GM23338 (cell line): ENCODE measurements at regions not wholly inside any gene's neighbourhood (a gene's known extent, or its start where the extent isn't known, plus 50 kb on each side); places are given as distances from the start of the nearest gene placed in this dataset.

Source experiments
- ATAC-seq: fragments of 200-7000 bp; cut with Tn5 transposase; 3 replicates; pipeline ENCODE4 v1.9.1; 2020
- DNase-seq: peaks from one replicate; pipeline ENCODE4 v3.0.0-alpha.2; 2015; ENCODE audit warnings: low spot score
- H2AFZ ChIP-seq: fragments of 200-600 bp; sonication (generic); 2 replicates; pipeline ENCODE4 v1.8.0; 2016; ENCODE audit warnings: antibody characterized with exemption, mild to moderate bottlenecking, moderate library complexity
- H3F3A ChIP-seq: fragments of 200-600 bp; sonication (generic); replicated peaks from 2 replicates; pipeline ENCODE4 v1.8.0; 2017; ENCODE audit warnings: antibody characterized with exemption, mixed run types, low read depth
- H3K27ac ChIP-seq: fragments of 200-600 bp; sonication (generic); 2 replicates; pipeline ENCODE4 v1.6.1; 2016; ENCODE audit warnings: low read depth
- H3K27me3 ChIP-seq: fragments of 200-600 bp; sonication (generic); 2 replicates; pipeline ENCODE4 v1.8.0; 2016; ENCODE audit warnings: mild to moderate bottlenecking, mixed run types, moderate library complexity; ENCODE audit not compliant: insufficient read depth
- H3K36me3 ChIP-seq: fragments of 200-600 bp; sonication (generic); 2 replicates; pipeline ENCODE4 v1.8.0; 2016; ENCODE audit warnings: mild to moderate bottlenecking; ENCODE audit not compliant: insufficient read depth
- H3K4me1 ChIP-seq: fragments of 200-600 bp; sonication (generic); 2 replicates; pipeline ENCODE4 v1.8.0; 2016; ENCODE audit warnings: mild to moderate bottlenecking, moderate library complexity; ENCODE audit not compliant: insufficient read depth
- H3K4me2 ChIP-seq: fragments of 200-600 bp; sonication (generic); 2 replicates; pipeline ENCODE4 v1.7.1; 2017; ENCODE audit warnings: mixed run types
- H3K4me3 ChIP-seq: fragments of 200-600 bp; sonication (generic); 2 replicates; pipeline ENCODE4 v1.6.1; 2016; ENCODE audit warnings: mixed run types
- H3K79me2 ChIP-seq: fragments of 200-600 bp; sonication (generic); replicated peaks from 2 replicates; pipeline ENCODE4 v1.8.0; 2017; ENCODE audit warnings: mild to moderate bottlenecking; ENCODE audit not compliant: insufficient read depth
- H3K9me2 ChIP-seq: fragments of 200-600 bp; sonication (generic); 2 replicates; pipeline ENCODE4 v1.8.0; 2017; ENCODE audit not compliant: insufficient read depth
- H4K20me1 ChIP-seq: fragments of 200-600 bp; sonication (generic); replicated peaks from 2 replicates; pipeline ENCODE4 v1.8.0; 2017; ENCODE audit warnings: mild to moderate bottlenecking; ENCODE audit not compliant: insufficient read depth
- H3K27ac Mint-ChIP-seq: 2 replicates; pipeline ENCODE4 v1.8.0; 2020; ENCODE audit warnings: inconsistent platforms, mild to moderate bottlenecking, moderate library complexity, mixed read lengths
- H3K27me3 Mint-ChIP-seq: 3 replicates; pipeline ENCODE4 v1.8.0; 2022; ENCODE audit warnings: low read depth, mild to moderate bottlenecking, moderate library complexity, mixed read lengths, inconsistent platforms; ENCODE audit not compliant: insufficient read depth, poor library complexity
- H3K36me3 Mint-ChIP-seq: 3 replicates; pipeline ENCODE4 v1.8.0; 2021; ENCODE audit warnings: low read depth, mild to moderate bottlenecking, inconsistent platforms, moderate library complexity, mixed read lengths
- H3K4me1 Mint-ChIP-seq: 3 replicates; pipeline ENCODE4 v1.8.0; 2020; ENCODE audit warnings: mild to moderate bottlenecking, inconsistent platforms, mixed read lengths
- H3K4me3 Mint-ChIP-seq: 3 replicates; pipeline ENCODE4 v1.8.0; 2021; ENCODE audit warnings: moderate library complexity, mild to moderate bottlenecking, inconsistent platforms, mixed read lengths
- H3K9me3 Mint-ChIP-seq: 3 replicates; pipeline ENCODE4 v1.8.0; 2020; ENCODE audit warnings: moderate library complexity, mild to moderate bottlenecking, inconsistent platforms, mixed read lengths
- CREB1 ChIP-seq: fragments of 250-450 bp; sonication (Bioruptor Pico); IDR thresholded peaks from 2 replicates; pipeline ENCODE4 v1.5.0; 2020; ENCODE audit warnings: low read depth, mild to moderate bottlenecking, moderate library complexity
- CTCF ChIP-seq, 2 experiments: fragments of 200-600 bp in 1 of 2; sonication (generic) in 1 of 2; conservative IDR thresholded peaks; 2 replicates each; pipeline versions ENCODE4 v1.5.1 to v1.6.1; 2016 to 2017; ENCODE audit warnings: antibody characterized with exemption in 2 of 2, low read depth in 2 of 2, mild to moderate bottlenecking in 2 of 2, moderate library complexity in 1 of 2
- EZH2 ChIP-seq: fragments of 200-600 bp; sonication (generic); IDR thresholded peaks from one replicate; pipeline ENCODE4 v1.8.0; 2017; ENCODE audit warnings: antibody characterized with exemption, mild to moderate bottlenecking, low read depth; ENCODE audit not compliant: unreplicated experiment
- EZH2phosphoT487 ChIP-seq: fragments of 200-600 bp; sonication (generic); IDR thresholded peaks from one replicate; pipeline ENCODE4 v1.8.1; 2018; ENCODE audit warnings: antibody characterized with exemption; ENCODE audit not compliant: unreplicated experiment
- JUNB ChIP-seq: IDR thresholded peaks from one replicate; pipeline ENCODE4 v1.6.1; 2016; ENCODE audit warnings: antibody characterized with exemption; ENCODE audit not compliant: unreplicated experiment
- NANOG ChIP-seq: IDR thresholded peaks from 2 replicates; pipeline ENCODE4 v1.6.1; 2016; ENCODE audit warnings: antibody characterized with exemption, borderline replicate concordance
- POLR2AphosphoS5 ChIP-seq: IDR thresholded peaks from 2 replicates; pipeline ENCODE4 v1.6.1; 2016; ENCODE audit warnings: antibody characterized with exemption, low read depth
- REST ChIP-seq: IDR thresholded peaks from one replicate; pipeline ENCODE4 v1.6.1; 2018; ENCODE audit warnings: antibody characterized with exemption; ENCODE audit not compliant: unreplicated experiment
- STAT1 ChIP-seq: IDR thresholded peaks from one replicate; pipeline ENCODE4 v1.6.1; 2016; ENCODE audit warnings: antibody characterized with exemption; ENCODE audit not compliant: unreplicated experiment
- ZNF114 ChIP-seq: fragments of 250-450 bp; sonication (Bioruptor Pico); IDR thresholded peaks from 2 replicates; pipeline ENCODE4 v1.5.0; 2020; ENCODE audit warnings: mild to moderate bottlenecking, moderate library complexity
- ZNF331 ChIP-seq: fragments of 250-450 bp; sonication (Bioruptor Pico); IDR thresholded peaks from 2 replicates; pipeline ENCODE4 v1.5.0; 2020; ENCODE audit warnings: low read depth, mild to moderate bottlenecking, moderate library complexity
- TF ChIP-seq, protein P1 (sequence below): fragments of 250-450 bp; sonication (Bioruptor Pico); IDR thresholded peaks from 2 replicates; pipeline ENCODE4 v1.5.0; 2020; ENCODE audit warnings: mild to moderate bottlenecking, moderate library complexity
- TF ChIP-seq, protein P2 (sequence below): IDR thresholded peaks from 2 replicates; pipeline ENCODE4 v1.6.1; 2016; ENCODE audit warnings: antibody characterized with exemption

GRCh38 chr6:22091424-22091948 is 205.3 kb downstream of the PRL start:
- H3K9me3 Mint-ChIP-seq, result no peaks in the 10 kb centered on the region

More at GRCh38 chr6:22091424-22091948, 205.3 kb downstream of the PRL start:
- Histone ChIP-seq H3K4me3 (no peak overlapping the region), H3K79me2 (no peaks in the 10 kb centered on the region), H3K36me3 (no peaks in the 10 kb centered on the region), H3K4me1 (no peaks in the 10 kb centered on the region; the same call in 1 of the 2 replicates), H3K9me2 (no peaks in the 10 kb centered on the region), H3F3A (no peaks in the 10 kb centered on the region), H3K27ac (no peak overlapping the region), H2AFZ (no peak overlapping the region), H3K27me3 (no peaks in the 10 kb centered on the region), H4K20me1 (no peaks in the 10 kb centered on the region), H3K4me2 (no peak overlapping the region)
- Mint-ChIP-seq H3K4me1 (peaks cover 11% of the 10 kb centered on the region), H3K4me3 (no peak overlapping the region), H3K27me3 (peaks cover 2% of the 10 kb centered on the region), H3K36me3 (no peaks in the 10 kb centered on the region), H3K27ac (no peak overlapping the region)
- no peak for TF ChIP-seq EZH2phosphoT487
- no peak for TF ChIP-seq REST
- TF ChIP-seq NANOG, result no peak
- no peak for TF ChIP-seq CREB1
- TF ChIP-seq POLR2AphosphoS5, result no peak
- TF ChIP-seq, protein P1, sequence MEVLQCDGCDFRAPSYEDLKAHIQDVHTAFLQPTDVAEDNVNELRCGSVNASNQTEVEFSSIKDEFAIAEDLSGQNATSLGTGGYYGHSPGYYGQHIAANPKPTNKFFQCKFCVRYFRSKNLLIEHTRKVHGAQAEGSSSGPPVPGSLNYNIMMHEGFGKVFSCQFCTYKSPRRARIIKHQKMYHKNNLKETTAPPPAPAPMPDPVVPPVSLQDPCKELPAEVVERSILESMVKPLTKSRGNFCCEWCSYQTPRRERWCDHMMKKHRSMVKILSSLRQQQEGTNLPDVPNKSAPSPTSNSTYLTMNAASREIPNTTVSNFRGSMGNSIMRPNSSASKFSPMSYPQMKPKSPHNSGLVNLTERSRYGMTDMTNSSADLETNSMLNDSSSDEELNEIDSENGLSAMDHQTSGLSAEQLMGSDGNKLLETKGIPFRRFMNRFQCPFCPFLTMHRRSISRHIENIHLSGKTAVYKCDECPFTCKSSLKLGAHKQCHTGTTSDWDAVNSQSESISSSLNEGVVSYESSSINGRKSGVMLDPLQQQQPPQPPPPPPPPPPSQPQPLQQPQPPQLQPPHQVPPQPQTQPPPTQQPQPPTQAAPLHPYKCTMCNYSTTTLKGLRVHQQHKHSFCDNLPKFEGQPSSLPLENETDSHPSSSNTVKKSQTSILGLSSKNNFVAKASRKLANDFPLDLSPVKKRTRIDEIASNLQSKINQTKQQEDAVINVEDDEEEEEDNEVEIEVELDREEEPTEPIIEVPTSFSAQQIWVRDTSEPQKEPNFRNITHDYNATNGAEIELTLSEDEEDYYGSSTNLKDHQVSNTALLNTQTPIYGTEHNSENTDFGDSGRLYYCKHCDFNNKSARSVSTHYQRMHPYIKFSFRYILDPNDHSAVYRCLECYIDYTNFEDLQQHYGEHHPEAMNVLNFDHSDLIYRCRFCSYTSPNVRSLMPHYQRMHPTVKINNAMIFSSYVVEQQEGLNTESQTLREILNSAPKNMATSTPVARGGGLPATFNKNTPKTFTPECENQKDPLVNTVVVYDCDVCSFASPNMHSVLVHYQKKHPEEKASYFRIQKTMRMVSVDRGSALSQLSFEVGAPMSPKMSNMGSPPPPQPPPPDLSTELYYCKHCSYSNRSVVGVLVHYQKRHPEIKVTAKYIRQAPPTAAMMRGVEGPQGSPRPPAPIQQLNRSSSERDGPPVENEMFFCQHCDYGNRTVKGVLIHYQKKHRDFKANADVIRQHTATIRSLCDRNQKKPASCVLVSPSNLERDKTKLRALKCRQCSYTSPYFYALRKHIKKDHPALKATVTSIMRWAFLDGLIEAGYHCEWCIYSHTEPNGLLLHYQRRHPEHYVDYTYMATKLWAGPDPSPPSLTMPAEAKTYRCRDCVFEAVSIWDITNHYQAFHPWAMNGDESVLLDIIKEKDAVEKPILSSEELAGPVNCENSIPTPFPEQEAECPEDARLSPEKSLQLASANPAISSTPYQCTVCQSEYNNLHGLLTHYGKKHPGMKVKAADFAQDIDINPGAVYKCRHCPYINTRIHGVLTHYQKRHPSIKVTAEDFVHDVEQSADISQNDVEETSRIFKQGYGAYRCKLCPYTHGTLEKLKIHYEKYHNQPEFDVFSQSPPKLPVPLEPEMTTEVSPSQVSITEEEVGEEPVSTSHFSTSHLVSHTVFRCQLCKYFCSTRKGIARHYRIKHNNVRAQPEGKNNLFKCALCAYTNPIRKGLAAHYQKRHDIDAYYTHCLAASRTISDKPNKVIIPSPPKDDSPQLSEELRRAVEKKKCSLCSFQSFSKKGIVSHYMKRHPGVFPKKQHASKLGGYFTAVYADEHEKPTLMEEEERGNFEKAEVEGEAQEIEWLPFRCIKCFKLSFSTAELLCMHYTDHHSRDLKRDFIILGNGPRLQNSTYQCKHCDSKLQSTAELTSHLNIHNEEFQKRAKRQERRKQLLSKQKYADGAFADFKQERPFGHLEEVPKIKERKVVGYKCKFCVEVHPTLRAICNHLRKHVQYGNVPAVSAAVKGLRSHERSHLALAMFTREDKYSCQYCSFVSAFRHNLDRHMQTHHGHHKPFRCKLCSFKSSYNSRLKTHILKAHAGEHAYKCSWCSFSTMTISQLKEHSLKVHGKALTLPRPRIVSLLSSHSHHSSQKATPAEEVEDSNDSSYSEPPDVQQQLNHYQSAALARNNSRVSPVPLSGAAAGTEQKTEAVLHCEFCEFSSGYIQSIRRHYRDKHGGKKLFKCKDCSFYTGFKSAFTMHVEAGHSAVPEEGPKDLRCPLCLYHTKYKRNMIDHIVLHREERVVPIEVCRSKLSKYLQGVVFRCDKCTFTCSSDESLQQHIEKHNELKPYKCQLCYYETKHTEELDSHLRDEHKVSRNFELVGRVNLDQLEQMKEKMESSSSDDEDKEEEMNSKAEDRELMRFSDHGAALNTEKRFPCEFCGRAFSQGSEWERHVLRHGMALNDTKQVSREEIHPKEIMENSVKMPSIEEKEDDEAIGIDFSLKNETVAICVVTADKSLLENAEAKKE (CRISPR knock-in tag), result no peak
- no peak for TF ChIP-seq CTCF (conservative IDR thresholded peaks at IDR 0.05; ENCODE audit: low read depth in 2 of 2)
- TF ChIP-seq EZH2, result no peak
- no peak for TF ChIP-seq JUNB
- TF ChIP-seq, protein P2, sequence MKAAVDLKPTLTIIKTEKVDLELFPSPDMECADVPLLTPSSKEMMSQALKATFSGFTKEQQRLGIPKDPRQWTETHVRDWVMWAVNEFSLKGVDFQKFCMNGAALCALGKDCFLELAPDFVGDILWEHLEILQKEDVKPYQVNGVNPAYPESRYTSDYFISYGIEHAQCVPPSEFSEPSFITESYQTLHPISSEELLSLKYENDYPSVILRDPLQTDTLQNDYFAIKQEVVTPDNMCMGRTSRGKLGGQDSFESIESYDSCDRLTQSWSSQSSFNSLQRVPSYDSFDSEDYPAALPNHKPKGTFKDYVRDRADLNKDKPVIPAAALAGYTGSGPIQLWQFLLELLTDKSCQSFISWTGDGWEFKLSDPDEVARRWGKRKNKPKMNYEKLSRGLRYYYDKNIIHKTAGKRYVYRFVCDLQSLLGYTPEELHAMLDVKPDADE, result no peak
- no peak for TF ChIP-seq ZNF331 (CRISPR knock-in tag)
- no peak for TF ChIP-seq STAT1
- TF ChIP-seq ZNF114, result no peak
- ATAC-seq (no peak), DNase-seq (no peak)
